Mesenchymal stem cell (in vitro differentiated cells and primary cell): ENCODE measurements at regions not wholly inside any gene's neighbourhood (a gene's known extent, or its start where the extent isn't known, plus 50 kb on each side); places are given as distances from the start of the nearest gene placed in this dataset.

Experiments used
- DNase-seq: peaks from one replicate; pipeline ENCODE4 v3.0.0-alpha.2; 2013
- H2AFZ ChIP-seq: one replicate; pipeline ENCODE4 v1.6.1; 2013; ENCODE audit warnings: low read depth, mild to moderate bottlenecking, control low read depth, inconsistent platforms, low read length, moderate library complexity
- H2AK5ac ChIP-seq: 2 replicates; pipeline ENCODE4 v1.6.1; 2013; ENCODE audit warnings: low read length, moderate library complexity, mild to moderate bottlenecking, inconsistent platforms; ENCODE audit not compliant: severe bottlenecking
- H2BK120ac ChIP-seq: one replicate; pipeline ENCODE4 v1.6.1; 2013; ENCODE audit warnings: low read depth, mild to moderate bottlenecking, inconsistent platforms, low read length, moderate library complexity
- H2BK12ac ChIP-seq, 2 experiments: one replicate each; pipeline ENCODE4 v1.6.1; 2013; ENCODE audit warnings: inconsistent platforms in 2 of 2, low read length in 2 of 2, mild to moderate bottlenecking in 2 of 2, moderate library complexity in 2 of 2, control low read depth in 1 of 2
- H2BK15ac ChIP-seq: one replicate; pipeline ENCODE4 v1.6.1; 2013; ENCODE audit warnings: mild to moderate bottlenecking, low read depth, inconsistent platforms; ENCODE audit not compliant: poor library complexity, severe bottlenecking
- H2BK5ac ChIP-seq: 2 replicates; pipeline ENCODE4 v1.6.1; 2013; ENCODE audit warnings: low read depth, mild to moderate bottlenecking, low read length, control low read depth, inconsistent platforms; ENCODE audit not compliant: poor library complexity, severe bottlenecking
- H3K14ac ChIP-seq, 2 experiments: one replicate each; pipeline ENCODE4 v1.6.1; 2013; ENCODE audit warnings: inconsistent platforms in 2 of 2, low read length in 2 of 2, control low read depth in 1 of 2, mild to moderate bottlenecking in 1 of 2, moderate library complexity in 1 of 2
- H3K18ac ChIP-seq, 2 experiments: one replicate each; pipeline ENCODE4 v1.6.1; 2013; ENCODE audit warnings: inconsistent platforms in 2 of 2, low read length in 2 of 2, control low read depth in 1 of 2, low read depth in 1 of 2, mild to moderate bottlenecking in 1 of 2
- H3K23ac ChIP-seq, 2 experiments: one replicate each; pipeline ENCODE4 v1.6.1; 2013; ENCODE audit warnings: inconsistent platforms in 2 of 2, low read length in 2 of 2, mild to moderate bottlenecking in 2 of 2, moderate library complexity in 2 of 2, control low read depth in 1 of 2
- H3K27ac ChIP-seq: 2 replicates; pipeline ENCODE4 v1.5.1; 2013; ENCODE audit warnings: mild to moderate bottlenecking, moderate library complexity, low read length, control low read depth, inconsistent platforms; ENCODE audit not compliant: poor library complexity, severe bottlenecking
- H3K27me3 ChIP-seq, 2 experiments: 2 replicates each; pipeline versions ENCODE4 v1.6.1 to v1.7.0; 2013; ENCODE audit warnings: low read length in 2 of 2, mild to moderate bottlenecking in 2 of 2, moderate library complexity in 2 of 2, control low read depth in 1 of 2, inconsistent platforms in 1 of 2; ENCODE audit not compliant: control insufficient read depth in 1 of 2, insufficient read depth in 1 of 2
- H3K36me3 ChIP-seq, 2 experiments: 2 replicates each; pipeline versions ENCODE4 v1.6.1 to v1.7.0; 2013; ENCODE audit warnings: low read length in 2 of 2, control low read depth in 1 of 2, inconsistent platforms in 1 of 2, low read depth in 1 of 2, mild to moderate bottlenecking in 1 of 2; ENCODE audit not compliant: insufficient read depth in 2 of 2, control insufficient read depth in 1 of 2
- H3K4ac ChIP-seq, 2 experiments: one replicate each; pipeline ENCODE4 v1.6.1; 2013; ENCODE audit warnings: inconsistent platforms in 2 of 2, low read length in 2 of 2, mild to moderate bottlenecking in 2 of 2, moderate library complexity in 2 of 2, control low read depth in 1 of 2, low read depth in 1 of 2
- H3K4me1 ChIP-seq: 2 replicates; pipeline ENCODE4 v1.6.1; 2013; ENCODE audit warnings: low read depth, low read length, control low read depth; ENCODE audit not compliant: control insufficient read depth, insufficient read depth
- H3K4me2 ChIP-seq: 2 replicates; pipeline ENCODE4 v1.6.1; 2013; ENCODE audit warnings: low read length, mild to moderate bottlenecking, inconsistent platforms; ENCODE audit not compliant: poor library complexity, severe bottlenecking
- H3K4me3 ChIP-seq, 2 experiments: 2 replicates each; pipeline versions ENCODE4 v1.5.1 to v1.7.0; 2013; ENCODE audit warnings: low read length in 2 of 2, mild to moderate bottlenecking in 2 of 2, control low read depth in 1 of 2, low read depth in 1 of 2; ENCODE audit not compliant: insufficient read depth in 1 of 2
- H3K79me1 ChIP-seq: replicated peaks from 2 replicates; pipeline ENCODE4 v1.6.1; 2013; ENCODE audit warnings: mild to moderate bottlenecking, control low read depth, low read length, inconsistent platforms; ENCODE audit not compliant: poor library complexity, severe bottlenecking
- H3K9ac ChIP-seq: 2 replicates; pipeline ENCODE4 v1.7.0; 2013; ENCODE audit warnings: mild to moderate bottlenecking, low read length, moderate library complexity
- H3K9me3 ChIP-seq: 2 replicates; pipeline ENCODE4 v1.7.0; 2013; ENCODE audit warnings: mild to moderate bottlenecking, low read length; ENCODE audit not compliant: control insufficient read depth
- H4K8ac ChIP-seq: one replicate; pipeline ENCODE4 v1.6.1; 2013; ENCODE audit warnings: inconsistent platforms, mild to moderate bottlenecking, low read length, moderate library complexity
- H4K91ac ChIP-seq: one replicate; pipeline ENCODE4 v1.6.1; 2013; ENCODE audit warnings: mild to moderate bottlenecking, low read length, inconsistent platforms
- WGBS: methylation state at CpG from one replicate; pipeline ENCODE4 v1.1.7; 2013; ENCODE audit warnings: mixed read lengths; 5-methylcytosine and 5-hydroxymethylcytosine counted together

DNA sequence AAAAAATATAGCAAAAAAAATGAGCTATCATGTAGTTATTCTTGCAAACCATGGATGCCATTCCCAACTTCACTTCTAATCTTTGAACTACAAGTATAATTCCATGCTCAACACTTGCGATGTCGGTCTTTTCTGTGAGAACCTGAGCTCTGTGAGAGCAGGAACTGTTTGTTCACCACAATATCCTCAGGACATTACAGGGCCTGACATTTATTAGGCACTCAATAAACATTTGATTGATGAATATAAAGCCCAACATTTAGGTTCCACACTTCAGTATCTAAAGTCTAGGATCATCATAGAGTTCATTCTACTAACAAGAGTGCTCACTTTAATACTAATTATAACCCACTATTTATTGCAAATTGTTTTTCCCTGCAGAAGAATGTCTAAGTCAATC, 211.6 kb upstream of the FAM241A start:
- Histone ChIP-seq H2AK5ac (no peak overlapping the region), H4K91ac (no peak overlapping the region), H2BK5ac (no peak overlapping the region), H3K4me3 (no peak overlapping the region), H3K4me2 (no peak overlapping the region), H2BK12ac (no peak overlapping the region), H3K9ac (no peak overlapping the region), H2AFZ (no peak overlapping the region), H3K79me1 (no peaks in the 10 kb centered on the region), H3K18ac (no peak overlapping the region), H3K4ac (no peak overlapping the region), H3K27ac (no peak overlapping the region), H3K14ac (no peak overlapping the region), H2BK120ac (no peak overlapping the region), H3K4me1 (no peaks in the 10 kb centered on the region), H2BK15ac (no peak overlapping the region), H3K9me3 (no peaks in the 10 kb centered on the region), H3K36me3 (no peaks in the 10 kb centered on the region), H3K23ac (no peak overlapping the region), H4K8ac (no peak overlapping the region), H3K27me3 (no peaks in the 10 kb centered on the region)
- DNase-seq, result no peak
- 86% methylated on average over 2 of the region's 2 CpGs for WGBS

DNA sequence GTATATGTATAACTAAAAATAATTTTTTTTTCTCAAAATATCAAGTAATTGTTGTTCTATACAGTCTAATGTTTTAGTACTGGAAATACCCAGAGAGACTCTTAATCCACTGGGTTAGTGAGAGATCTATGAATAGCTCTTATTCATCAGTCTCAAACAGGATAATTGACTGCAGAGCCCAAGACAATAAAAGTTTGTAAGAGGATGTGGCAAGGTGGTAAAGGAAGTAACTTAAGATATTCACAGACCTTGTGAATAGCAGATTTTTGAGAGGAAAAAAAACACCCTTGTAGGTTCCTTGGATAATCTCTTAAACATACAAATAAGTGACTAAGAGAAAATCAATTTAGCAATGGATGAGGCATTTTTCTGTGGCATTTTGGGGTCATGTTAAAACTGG, 210.9 kb upstream of the FAM241A start:
- Histone ChIP-seq H3K27me3 (no peaks in the 10 kb centered on the region), H3K27ac (no peak overlapping the region), H3K4me2 (no peak overlapping the region), H2AFZ (no peak overlapping the region), H3K4me3 (no peak overlapping the region), H3K4ac (no peak overlapping the region), H3K79me1 (no peaks in the 10 kb centered on the region), H4K8ac (no peak overlapping the region), H3K9ac (no peak overlapping the region), H2BK5ac (no peak overlapping the region), H3K23ac (no peak overlapping the region), H2AK5ac (no peak overlapping the region), H4K91ac (no peak overlapping the region), H3K14ac (no peak overlapping the region), H3K18ac (no peak overlapping the region), H3K36me3 (no peaks in the 10 kb centered on the region), H2BK120ac (no peak overlapping the region), H3K4me1 (no peaks in the 10 kb centered on the region), H2BK15ac (no peak overlapping the region), H2BK12ac (no peak overlapping the region), H3K9me3 (no peaks in the 10 kb centered on the region)
- DNase-seq, result no peak

DNA sequence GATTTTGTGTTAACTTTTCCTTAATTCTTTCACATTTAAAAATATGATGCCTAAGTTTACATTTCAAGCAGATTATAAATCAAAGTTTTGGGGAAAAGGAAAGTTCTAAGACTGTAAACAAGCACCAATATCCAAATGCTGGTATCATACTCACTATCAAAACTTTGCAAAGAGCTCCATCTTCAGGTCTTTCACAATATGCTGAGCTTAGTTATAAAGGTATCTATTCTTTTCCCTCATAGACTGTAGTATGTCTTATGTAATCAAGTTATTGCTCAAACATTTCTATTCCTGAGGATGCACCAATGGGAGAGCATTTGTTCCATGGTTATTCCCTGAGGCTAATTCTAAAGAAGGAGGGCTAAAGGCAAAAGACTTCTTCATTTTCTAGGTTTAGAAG, 207.9 kb upstream of the FAM241A start:
- no peak overlapping the region for H3K27ac ChIP-seq

DNA sequence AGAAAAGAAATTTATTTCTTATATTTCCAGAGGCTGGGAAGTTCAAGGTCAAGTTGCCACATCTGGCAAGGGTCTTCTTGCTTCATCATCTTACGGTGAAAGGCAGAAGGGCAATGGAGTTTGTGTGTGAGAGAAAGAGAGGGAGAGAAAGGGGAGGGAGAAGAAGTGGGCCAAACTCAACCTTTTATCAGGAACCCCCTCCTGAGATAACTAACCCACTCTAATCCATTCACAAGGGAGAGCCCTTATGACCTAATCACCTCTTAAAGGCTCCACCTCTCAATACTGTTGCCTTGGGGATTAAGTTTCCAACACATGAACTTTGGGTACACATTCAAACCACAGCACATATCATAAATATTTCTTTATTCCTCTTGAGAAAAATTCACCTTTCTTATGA, 203.3 kb upstream of the FAM241A start:
- H4K91ac ChIP-seq, result no peak overlapping the region
- no peak overlapping the region for H3K4me3 ChIP-seq
- H2AK5ac ChIP-seq, result no peak overlapping the region
- no peak overlapping the region for H3K14ac ChIP-seq
- 100% methylated on average over 1 of the region's 1 CpG for WGBS
- no peak overlapping the region for H2BK12ac ChIP-seq
- H3K23ac ChIP-seq, result no peak overlapping the region
- H3K9me3 ChIP-seq, result no peaks in the 10 kb centered on the region
- no peak overlapping the region for H2BK5ac ChIP-seq
- no peak overlapping the region for H2AFZ ChIP-seq
- no peak overlapping the region for H3K27ac ChIP-seq
- no peaks in the 10 kb centered on the region for H3K27me3 ChIP-seq
- no peak overlapping the region for H2BK120ac ChIP-seq
- no peaks in the 10 kb centered on the region for H3K36me3 ChIP-seq
- peaks cover 1% of the 10 kb centered on the region for H3K4me1 ChIP-seq
- H2BK15ac ChIP-seq, result no peak overlapping the region
- no peak overlapping the region for H4K8ac ChIP-seq
- no peak overlapping the region for H3K9ac ChIP-seq
- no peaks in the 10 kb centered on the region for H3K79me1 ChIP-seq
- DNase-seq, result no peak
- H3K4me2 ChIP-seq, result no peak overlapping the region
- no peak overlapping the region for H3K18ac ChIP-seq
- no peak overlapping the region for H3K4ac ChIP-seq

More for the DNA sequence above, 207.9 kb upstream of the FAM241A start:
- no peaks in the 10 kb centered on the region for H3K9me3 ChIP-seq
- H2BK15ac ChIP-seq, result no peak overlapping the region
- no peaks in the 10 kb centered on the region for H3K79me1 ChIP-seq
- no peak overlapping the region for H3K18ac ChIP-seq
- no peak overlapping the region for H3K4me2 ChIP-seq
- H3K4ac ChIP-seq, result no peak overlapping the region
- no peak overlapping the region for H2AK5ac ChIP-seq
- no peak overlapping the region for H2AFZ ChIP-seq
- H3K4me1 ChIP-seq, result no peaks in the 10 kb centered on the region
- peak; percentile 47 for DNase-seq
- H4K8ac ChIP-seq, result no peak overlapping the region
- no peaks in the 10 kb centered on the region for H3K36me3 ChIP-seq
- H3K14ac ChIP-seq, result no peak overlapping the region
- no peak overlapping the region for H2BK120ac ChIP-seq
- no peaks in the 10 kb centered on the region for H3K27me3 ChIP-seq
- H2BK5ac ChIP-seq, result no peak overlapping the region
- H4K91ac ChIP-seq, result no peak overlapping the region
- no peak overlapping the region for H2BK12ac ChIP-seq
- H3K23ac ChIP-seq, result no peak overlapping the region
- H3K9ac ChIP-seq, result no peak overlapping the region
- H3K4me3 ChIP-seq, result no peak overlapping the region
